ENCODE measurements at regions not wholly inside any gene's neighbourhood (a gene's known extent, or its start where the extent isn't known, plus 50 kb on each side); places are given as distances from the start of the nearest gene placed in this dataset.

DNA sequence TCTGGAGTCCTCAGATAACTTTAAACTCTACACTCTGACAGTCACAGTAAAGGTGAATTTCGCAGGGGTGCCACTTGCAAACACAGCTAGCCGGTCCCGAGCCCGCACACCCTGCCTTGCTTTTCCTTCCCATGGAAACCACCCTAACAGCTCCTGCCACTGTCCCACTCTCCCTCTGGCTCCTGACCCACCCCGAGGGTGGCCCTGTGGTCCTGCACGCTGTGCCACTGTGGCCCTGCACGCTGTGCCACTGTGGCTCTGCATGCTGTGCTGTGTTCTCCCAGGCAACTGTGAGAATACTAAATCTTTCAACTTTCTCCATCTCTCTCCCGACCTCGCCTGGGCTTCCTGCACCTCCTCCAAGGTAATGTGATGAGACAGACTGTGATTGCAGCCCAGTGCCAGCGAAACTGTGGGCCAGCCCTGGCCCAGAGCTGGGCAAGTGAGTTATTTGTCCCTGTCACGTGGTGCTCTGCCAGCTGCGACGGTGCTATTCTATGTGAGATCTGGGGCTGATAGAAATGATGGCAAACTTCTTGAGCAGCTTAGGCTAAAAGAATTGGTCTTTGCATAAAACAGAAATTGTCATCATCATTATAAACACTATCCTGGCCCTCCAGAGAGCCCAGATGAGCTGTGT is 63.4 kb upstream of the TARBP1 start:
- Histone ChIP-seq H3K4me1 (ENCODE audit: control insufficient read depth, extremely low read depth, insufficient read depth, low read length) (peaks cover 62% of the 10 kb centered on the region), H3K36me3 (ENCODE audit: control insufficient read depth in 2 of 2, extremely low read depth in 1 of 2, insufficient read depth in 2 of 2, low read length in 2 of 2) (no peaks in the 10 kb centered on the region), H3K4me2 (ENCODE audit: control insufficient read depth, extremely low read depth, insufficient read depth, low read depth, low read length) (no peak overlapping the region), H3K4me3 (ENCODE audit: control insufficient read depth in 2 of 3, extremely low read depth in 1 of 3, insufficient read depth in 2 of 3, low read depth in 1 of 3, low read length in 3 of 3) (no peak overlapping the region), H3K79me2 (ENCODE audit: control insufficient read depth, insufficient read depth, low read length) (no peaks in the 10 kb centered on the region), H3K9ac (ENCODE audit: control insufficient read depth, extremely low read depth, insufficient read depth, low read length) (no peak overlapping the region), H3K9me1 (ENCODE audit: control insufficient read depth, extremely low read depth, insufficient read depth, low read length) (no peaks in the 10 kb centered on the region), H3K9me3 (ENCODE audit: control insufficient read depth, low read depth, low read length) (no peaks in the 10 kb centered on the region), H4K20me1 (ENCODE audit: control insufficient read depth, extremely low read depth, insufficient read depth, low read length) (no peaks in the 10 kb centered on the region), H2AFZ (ENCODE audit: control insufficient read depth, low read length) (no peak overlapping the region), H3K27ac (ENCODE audit: control insufficient read depth, insufficient read depth, low read length) (no peak overlapping the region), H3K27me3 (ENCODE audit: control insufficient read depth, extremely low read depth, insufficient read depth, low read length) (no peaks in the 10 kb centered on the region)
- DNase-seq (ENCODE audit: low read depth, low spot score) = no peak
- TF ChIP-seq, protein P1, sequence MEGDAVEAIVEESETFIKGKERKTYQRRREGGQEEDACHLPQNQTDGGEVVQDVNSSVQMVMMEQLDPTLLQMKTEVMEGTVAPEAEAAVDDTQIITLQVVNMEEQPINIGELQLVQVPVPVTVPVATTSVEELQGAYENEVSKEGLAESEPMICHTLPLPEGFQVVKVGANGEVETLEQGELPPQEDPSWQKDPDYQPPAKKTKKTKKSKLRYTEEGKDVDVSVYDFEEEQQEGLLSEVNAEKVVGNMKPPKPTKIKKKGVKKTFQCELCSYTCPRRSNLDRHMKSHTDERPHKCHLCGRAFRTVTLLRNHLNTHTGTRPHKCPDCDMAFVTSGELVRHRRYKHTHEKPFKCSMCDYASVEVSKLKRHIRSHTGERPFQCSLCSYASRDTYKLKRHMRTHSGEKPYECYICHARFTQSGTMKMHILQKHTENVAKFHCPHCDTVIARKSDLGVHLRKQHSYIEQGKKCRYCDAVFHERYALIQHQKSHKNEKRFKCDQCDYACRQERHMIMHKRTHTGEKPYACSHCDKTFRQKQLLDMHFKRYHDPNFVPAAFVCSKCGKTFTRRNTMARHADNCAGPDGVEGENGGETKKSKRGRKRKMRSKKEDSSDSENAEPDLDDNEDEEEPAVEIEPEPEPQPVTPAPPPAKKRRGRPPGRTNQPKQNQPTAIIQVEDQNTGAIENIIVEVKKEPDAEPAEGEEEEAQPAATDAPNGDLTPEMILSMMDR (optimal IDR thresholded peaks at IDR 0.05 in 1 of 3, IDR thresholded peaks at IDR 0.05 in 1 of 3, conservative IDR thresholded peaks at IDR 0.05 in 1 of 3; ENCODE audit: extremely low read depth in 1 of 3, insufficient read depth in 2 of 3, low read length in 3 of 3) = no peak
- FAIRE-seq = no peak
- dilution Hi-C loops (cut with MboI; ENCODE audit: extremely low pct_ligation_motif_present, low sequenced_read_pairs) = no loop called here

DNA sequence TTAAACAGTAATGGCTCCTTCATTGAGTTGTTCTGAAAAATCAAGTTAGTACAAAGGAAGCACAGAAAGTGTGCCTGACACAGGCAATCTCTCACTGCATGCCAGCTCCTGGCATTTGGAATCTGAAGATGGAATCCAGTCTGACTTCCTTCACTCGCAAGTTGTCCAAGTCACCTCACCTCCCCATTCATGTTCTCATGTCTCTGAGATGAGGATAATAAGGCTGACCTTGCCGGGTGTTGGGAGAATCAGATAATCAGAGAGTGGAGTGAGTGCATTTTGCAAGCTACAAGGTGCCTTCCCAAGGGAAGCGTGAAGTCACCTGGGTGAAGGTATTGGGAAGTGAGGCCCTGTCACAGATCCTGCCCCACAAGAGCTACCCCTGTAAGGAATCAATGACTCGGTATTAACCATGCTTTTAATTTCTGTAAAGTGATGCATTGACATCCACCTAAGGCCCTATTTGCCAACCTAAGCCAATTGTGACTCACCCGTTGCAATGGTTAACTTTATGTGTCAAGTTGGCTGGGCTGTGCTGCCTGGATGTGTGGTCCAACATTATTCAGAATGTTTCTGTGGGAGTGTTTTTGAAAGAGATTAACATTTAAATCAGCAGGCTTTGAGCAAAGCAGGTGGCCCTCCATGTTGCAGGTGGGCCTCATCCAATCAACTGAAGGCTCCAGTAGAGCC is 62.5 kb upstream of the TARBP1 start:
- Histone ChIP-seq H3K4me1 (ENCODE audit: control insufficient read depth, extremely low read depth, insufficient read depth, low read length) (peaks cover 71% of the 10 kb centered on the region), H3K9me3 (ENCODE audit: control insufficient read depth, low read depth, low read length) (no peaks in the 10 kb centered on the region), H3K4me3 (ENCODE audit: control insufficient read depth in 2 of 3, extremely low read depth in 1 of 3, insufficient read depth in 2 of 3, low read depth in 1 of 3, low read length in 3 of 3) (no peak overlapping the region), H3K9me1 (ENCODE audit: control insufficient read depth, extremely low read depth, insufficient read depth, low read length) (no peaks in the 10 kb centered on the region), H3K79me2 (ENCODE audit: control insufficient read depth, insufficient read depth, low read length) (no peaks in the 10 kb centered on the region), H3K4me2 (ENCODE audit: control insufficient read depth, extremely low read depth, insufficient read depth, low read depth, low read length) (no peak overlapping the region), H3K27ac (ENCODE audit: control insufficient read depth, insufficient read depth, low read length) (peak overlapping the region; percentile 28), H2AFZ (ENCODE audit: control insufficient read depth, low read length) (no peak overlapping the region), H3K36me3 (ENCODE audit: control insufficient read depth in 2 of 2, extremely low read depth in 1 of 2, insufficient read depth in 2 of 2, low read length in 2 of 2) (no peaks in the 10 kb centered on the region), H3K9ac (ENCODE audit: control insufficient read depth, extremely low read depth, insufficient read depth, low read length) (no peak overlapping the region), H3K27me3 (ENCODE audit: control insufficient read depth, extremely low read depth, insufficient read depth, low read length) (no peaks in the 10 kb centered on the region), H4K20me1 (ENCODE audit: control insufficient read depth, extremely low read depth, insufficient read depth, low read length) (no peaks in the 10 kb centered on the region)
- TF ChIP-seq EZH2 (IDR thresholded peaks at IDR 0.05; ENCODE audit: low read length) = no peak
- FAIRE-seq (peak; percentile 90), DNase-seq (ENCODE audit: low read depth, low spot score) (no peak)
- dilution Hi-C loops (cut with MboI; ENCODE audit: extremely low pct_ligation_motif_present, low sequenced_read_pairs) = no loop called here

All from keratinocyte (primary cell).